ENCODE measurements at regions not wholly inside any gene's neighbourhood (a gene's known extent, or its start where the extent isn't known, plus 50 kb on each side); places are given as distances from the start of the nearest gene placed in this dataset.

- H3K36me3 ChIP-seq (ENCODE audit: control insufficient read depth in 5 of 5, insufficient read depth in 5 of 5, low read length in 5 of 5): no peaks in the 10 kb centered on the region
- H3K9me3 ChIP-seq (ENCODE audit: control insufficient read depth in 5 of 5, low read length in 5 of 5): no peaks in the 10 kb centered on the region
- peak overlapping the region in 3 of 5 donors; percentile 15 to 50 (median 23) for H3K9ac ChIP-seq (ENCODE audit: low read length in 5 of 5)
- H3K27me3 ChIP-seq (ENCODE audit: control insufficient read depth in 5 of 5, insufficient read depth in 4 of 5, low read length in 5 of 5): no peaks in the 10 kb centered on the region
- H3K4me1 ChIP-seq (ENCODE audit: control insufficient read depth in 5 of 5, insufficient read depth in 5 of 5, low read length in 5 of 5): peaks cover 7 to 44% (median 30%) of the 10 kb centered on the region in 5 donors
- H3K27ac ChIP-seq (ENCODE audit: low read depth, low read length): peak overlapping the region; percentile 90
- H3K4me3 ChIP-seq (ENCODE audit: low read depth in 1 of 5, low read length in 5 of 5): no peak overlapping the region
These were observed 66.3 kb upstream of the KLF6 start for GRCh38 chr10:3850999-3851937.

- no peaks in the 10 kb centered on the region for H3K27me3 ChIP-seq (ENCODE audit: control insufficient read depth in 5 of 5, insufficient read depth in 4 of 5, low read length in 5 of 5)
- H3K4me1 ChIP-seq (ENCODE audit: control insufficient read depth in 5 of 5, insufficient read depth in 5 of 5, low read length in 5 of 5): peaks cover 7 to 44% (median 30%) of the 10 kb centered on the region in 5 donors
- peak overlapping the region; percentile 3 for H3K27ac ChIP-seq (ENCODE audit: low read depth, low read length)
- no peaks in the 10 kb centered on the region for H3K36me3 ChIP-seq (ENCODE audit: control insufficient read depth in 5 of 5, insufficient read depth in 5 of 5, low read length in 5 of 5)
- H3K4me3 ChIP-seq (ENCODE audit: low read depth in 1 of 5, low read length in 5 of 5): no peak overlapping the region
- no peak overlapping the region for H3K9ac ChIP-seq (ENCODE audit: low read length in 5 of 5)
- no peaks in the 10 kb centered on the region for H3K9me3 ChIP-seq (ENCODE audit: control insufficient read depth in 5 of 5, low read length in 5 of 5)
These were observed 64.0 kb upstream of the KLF6 start for GRCh38 chr10:3848775-3849635.

- H3K36me3 ChIP-seq (ENCODE audit: control insufficient read depth in 5 of 5, insufficient read depth in 5 of 5, low read length in 5 of 5): no peaks in the 10 kb centered on the region
- peak overlapping the region in 1 of 5 donors; percentile 13 for H3K9ac ChIP-seq (ENCODE audit: low read length in 5 of 5)
- H3K4me3 ChIP-seq (ENCODE audit: low read depth in 1 of 5, low read length in 5 of 5): no peak overlapping the region
- H3K27ac ChIP-seq (ENCODE audit: low read depth, low read length): peak overlapping the region; percentile 1
- H3K9me3 ChIP-seq (ENCODE audit: control insufficient read depth in 5 of 5, low read length in 5 of 5): no peaks in the 10 kb centered on the region
- no peaks in the 10 kb centered on the region for H3K27me3 ChIP-seq (ENCODE audit: control insufficient read depth in 5 of 5, insufficient read depth in 4 of 5, low read length in 5 of 5)
- peaks cover 7 to 36% (median 24%) of the 10 kb centered on the region in 5 donors for H3K4me1 ChIP-seq (ENCODE audit: control insufficient read depth in 5 of 5, insufficient read depth in 5 of 5, low read length in 5 of 5)
These were observed 63.2 kb upstream of the KLF6 start for GRCh38 chr10:3848005-3848774.

GRCh38 chr10:3846736-3847135 is 61.7 kb upstream of the KLF6 start:
- no peak overlapping the region for H3K4me3 ChIP-seq (ENCODE audit: low read depth in 1 of 5, low read length in 5 of 5)
- peaks cover 7 to 24% (median 14%) of the 10 kb centered on the region in 5 donors for H3K4me1 ChIP-seq (ENCODE audit: control insufficient read depth in 5 of 5, insufficient read depth in 5 of 5, low read length in 5 of 5)
- no peak overlapping the region for H3K27ac ChIP-seq (ENCODE audit: low read depth, low read length)
- H3K9me3 ChIP-seq (ENCODE audit: control insufficient read depth in 5 of 5, low read length in 5 of 5): no peaks in the 10 kb centered on the region
- no peaks in the 10 kb centered on the region for H3K36me3 ChIP-seq (ENCODE audit: control insufficient read depth in 5 of 5, insufficient read depth in 5 of 5, low read length in 5 of 5)
- H3K9ac ChIP-seq (ENCODE audit: low read length in 5 of 5): no peak overlapping the region
- H3K27me3 ChIP-seq (ENCODE audit: control insufficient read depth in 5 of 5, insufficient read depth in 4 of 5, low read length in 5 of 5): no peaks in the 10 kb centered on the region

- H3K27ac ChIP-seq (ENCODE audit: low read depth, low read length): no peak overlapping the region
- peaks cover 0 to 16% (median 11%) of the 10 kb centered on the region in 5 donors for H3K4me1 ChIP-seq (ENCODE audit: control insufficient read depth in 5 of 5, insufficient read depth in 5 of 5, low read length in 5 of 5)
- H3K4me3 ChIP-seq (ENCODE audit: low read depth in 1 of 5, low read length in 5 of 5): no peak overlapping the region
- no peaks in the 10 kb centered on the region for H3K9me3 ChIP-seq (ENCODE audit: control insufficient read depth in 5 of 5, low read length in 5 of 5)
- no peaks in the 10 kb centered on the region for H3K27me3 ChIP-seq (ENCODE audit: control insufficient read depth in 5 of 5, insufficient read depth in 4 of 5, low read length in 5 of 5)
- no peaks in the 10 kb centered on the region for H3K36me3 ChIP-seq (ENCODE audit: control insufficient read depth in 5 of 5, insufficient read depth in 5 of 5, low read length in 5 of 5)
- no peak overlapping the region for H3K9ac ChIP-seq (ENCODE audit: low read length in 5 of 5)
These were observed 59.5 kb upstream of the KLF6 start for GRCh38 chr10:3844491-3845025.

- Histone ChIP-seq H3K4me1 (ENCODE audit: control insufficient read depth in 5 of 5, insufficient read depth in 5 of 5, low read length in 5 of 5) (peaks cover 0 to 17% (median 6%) of the 10 kb centered on the region in 5 donors), H3K27ac (ENCODE audit: low read depth, low read length) (no peak overlapping the region), H3K9me3 (ENCODE audit: control insufficient read depth in 5 of 5, low read length in 5 of 5) (no peaks in the 10 kb centered on the region), H3K4me3 (ENCODE audit: low read depth in 1 of 5, low read length in 5 of 5) (no peak overlapping the region), H3K9ac (ENCODE audit: low read length in 5 of 5) (no peak overlapping the region), H3K36me3 (ENCODE audit: control insufficient read depth in 5 of 5, insufficient read depth in 5 of 5, low read length in 5 of 5) (no peaks in the 10 kb centered on the region), H3K27me3 (ENCODE audit: control insufficient read depth in 5 of 5, insufficient read depth in 4 of 5, low read length in 5 of 5) (no peaks in the 10 kb centered on the region)
These were observed 53.7 kb upstream of the KLF6 start for GRCh38 chr10:3838460-3839437.

- H3K36me3 ChIP-seq (ENCODE audit: control insufficient read depth in 5 of 5, insufficient read depth in 5 of 5, low read length in 5 of 5): no peaks in the 10 kb centered on the region
These were observed 52.8 kb upstream of the KLF6 start for GRCh38 chr10:3837647-3838459.

GRCh38 chr10:3836222-3836820 is 51.3 kb upstream of the KLF6 start:
- Histone ChIP-seq H3K4me3 (ENCODE audit: low read depth in 1 of 5, low read length in 5 of 5) (no peak overlapping the region), H3K9me3 (ENCODE audit: control insufficient read depth in 5 of 5, low read length in 5 of 5) (no peaks in the 10 kb centered on the region), H3K9ac (ENCODE audit: low read length in 5 of 5) (no peak overlapping the region), H3K27ac (ENCODE audit: low read depth, low read length) (no peak overlapping the region), H3K36me3 (ENCODE audit: control insufficient read depth in 5 of 5, insufficient read depth in 5 of 5, low read length in 5 of 5) (no peaks in the 10 kb centered on the region), H3K4me1 (ENCODE audit: control insufficient read depth in 5 of 5, insufficient read depth in 5 of 5, low read length in 5 of 5) (peaks cover 2 to 24% (median 11%) of the 10 kb centered on the region in 5 donors), H3K27me3 (ENCODE audit: control insufficient read depth in 5 of 5, insufficient read depth in 4 of 5, low read length in 5 of 5) (no peaks in the 10 kb centered on the region)

More at GRCh38 chr10:3837647-3838459, 52.8 kb upstream of the KLF6 start:
- no peaks in the 10 kb centered on the region for H3K9me3 ChIP-seq (ENCODE audit: control insufficient read depth in 5 of 5, low read length in 5 of 5)
- H3K4me1 ChIP-seq (ENCODE audit: control insufficient read depth in 5 of 5, insufficient read depth in 5 of 5, low read length in 5 of 5): peaks cover 0 to 17% (median 6%) of the 10 kb centered on the region in 5 donors
- H3K27me3 ChIP-seq (ENCODE audit: control insufficient read depth in 5 of 5, insufficient read depth in 4 of 5, low read length in 5 of 5): no peaks in the 10 kb centered on the region
- no peak overlapping the region for H3K27ac ChIP-seq (ENCODE audit: low read depth, low read length)
- no peak overlapping the region for H3K9ac ChIP-seq (ENCODE audit: low read length in 5 of 5)
- no peak overlapping the region for H3K4me3 ChIP-seq (ENCODE audit: low read depth in 1 of 5, low read length in 5 of 5)
